ENCODE measurements at regions not wholly inside any gene's neighbourhood (a gene's known extent, or its start where the extent isn't known, plus 50 kb on each side); places are given as distances from the start of the nearest gene placed in this dataset.
"Not testable (repeated sequence)": the region's sequence is repeated elsewhere in the genome, so short reads cannot be mapped to it uniquely, and the experiment has no call there.

DNA sequence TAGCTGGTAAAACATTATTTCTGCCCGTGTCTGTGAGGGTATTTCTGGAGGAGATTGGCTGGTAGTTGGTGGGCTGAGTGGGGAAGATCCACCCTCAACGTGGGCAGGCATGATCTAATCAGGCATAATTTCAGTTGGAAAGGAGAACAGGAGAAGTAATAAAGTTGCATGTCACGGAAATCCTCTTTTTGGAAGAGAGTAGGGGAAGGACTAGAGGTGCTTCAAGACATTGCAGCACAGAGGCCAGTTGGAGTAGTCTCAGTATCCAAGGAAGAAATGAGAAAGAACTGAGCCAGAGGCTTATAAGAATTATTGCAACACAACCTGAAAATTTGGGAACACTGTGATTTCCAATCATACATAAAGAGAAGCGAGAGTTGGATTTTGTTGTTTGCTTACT, 1155.1 kb downstream of the FAM181B start:
- H3K9me3 ChIP-seq (replicated peaks in 1 of 11): no peaks in the 10 kb centered on the region
- H3K27me3 ChIP-seq: no peaks in the 10 kb centered on the region
- no peaks in the 10 kb centered on the region for H3K4me1 ChIP-seq
- no peak overlapping the region for H3K9ac ChIP-seq
- no peaks in the 10 kb centered on the region for H4K20me1 ChIP-seq
- no peaks in the 10 kb centered on the region for H3K36me3 ChIP-seq
- H3K4me2 ChIP-seq: no peak overlapping the region
- H3K27ac ChIP-seq: no peak overlapping the region
- no peak overlapping the region for H3K4me3 ChIP-seq
- TF ChIP-seq Cebpa-rat (IDR thresholded peaks at IDR 0.05): no peak; a peak in 1 of 22 replicates

DNA sequence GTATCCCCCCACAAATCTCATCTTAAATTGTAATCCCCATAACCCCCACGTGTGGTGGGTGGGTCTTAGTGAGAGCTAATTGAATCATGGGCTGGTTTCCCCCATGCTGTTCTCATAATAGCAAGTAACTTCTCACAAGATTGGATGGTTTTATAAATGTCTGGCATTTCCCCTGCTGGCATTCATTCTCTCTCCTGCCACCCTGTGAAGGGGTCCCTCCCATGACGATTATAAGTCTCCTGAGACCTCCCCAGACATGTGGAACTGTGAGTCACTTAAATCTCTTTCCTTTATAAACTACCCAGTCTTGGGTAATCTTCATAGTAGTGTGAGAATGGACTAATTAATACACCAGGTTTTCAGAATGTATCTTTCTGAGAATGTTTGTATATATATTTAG, 1159.4 kb downstream of the FAM181B start:
- Histone ChIP-seq H3K36me3 (no peaks in the 10 kb centered on the region), H3K4me1 (no peaks in the 10 kb centered on the region), H4K20me1 (no peaks in the 10 kb centered on the region), H3K9me3 (replicated peaks in 1 of 11) (no peaks in the 10 kb centered on the region), H3K4me3 (no peak overlapping the region), H3K4me2 (no peak overlapping the region), H3K27ac (no peak overlapping the region), H3K9ac (no peak overlapping the region), H3K27me3 (no peaks in the 10 kb centered on the region)
- TF ChIP-seq Cebpa-rat (IDR thresholded peaks at IDR 0.05): no peak

DNA sequence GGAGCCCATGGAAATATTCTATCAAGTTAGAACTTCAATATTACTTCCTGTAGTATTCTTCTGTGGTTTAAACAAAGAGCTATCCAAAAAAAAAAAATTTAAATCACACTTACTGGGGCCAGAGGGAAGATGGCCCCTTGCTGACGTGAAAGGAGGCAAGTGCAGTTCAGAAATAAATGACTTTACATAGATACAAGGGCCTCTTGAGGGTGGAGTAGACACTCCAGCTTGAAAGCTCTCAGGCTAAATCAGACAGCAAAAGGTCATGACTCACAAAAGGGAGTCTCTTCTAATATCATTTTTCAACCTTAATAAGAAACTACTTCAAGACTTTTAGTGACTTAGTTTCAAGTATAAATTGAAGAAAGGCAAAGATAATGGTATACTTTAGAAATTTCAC, 1160.3 kb downstream of the FAM181B start:
- Histone ChIP-seq H3K4me1 (no peaks in the 10 kb centered on the region), H3K9ac (no peak overlapping the region), H3K9me3 (replicated peaks in 1 of 11) (no peaks in the 10 kb centered on the region), H4K20me1 (no peaks in the 10 kb centered on the region), H3K36me3 (no peaks in the 10 kb centered on the region), H3K4me3 (no peak overlapping the region), H3K27ac (no peak overlapping the region), H3K4me2 (no peak overlapping the region), H3K27me3 (no peaks in the 10 kb centered on the region)
- TF ChIP-seq Cebpa-rat (IDR thresholded peaks at IDR 0.05): no peak

DNA sequence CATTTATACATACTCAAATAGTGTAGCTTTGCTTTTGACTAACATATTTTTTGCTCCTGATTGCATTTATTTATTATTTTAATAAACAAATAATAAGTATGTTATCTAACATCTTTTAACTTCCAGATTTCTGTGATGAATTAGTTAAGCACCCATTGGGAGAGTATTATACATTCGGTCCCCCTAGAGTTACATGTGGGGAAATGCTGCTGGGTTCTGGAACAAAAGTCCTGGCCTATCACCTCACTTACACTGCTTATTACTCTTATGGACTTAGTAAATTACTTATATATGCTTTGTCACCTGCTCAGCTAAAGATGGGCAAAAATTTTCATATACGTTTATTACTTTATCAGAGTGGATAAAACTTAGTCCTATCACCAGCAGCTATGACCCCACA, 1163.0 kb downstream of the FAM181B start:
- TF ChIP-seq Cebpa-rat (IDR thresholded peaks at IDR 0.05): no peak
- H3K4me2 ChIP-seq: no peak overlapping the region
- no peaks in the 10 kb centered on the region for H3K27me3 ChIP-seq
- H3K36me3 ChIP-seq: no peaks in the 10 kb centered on the region
- no peaks in the 10 kb centered on the region for H4K20me1 ChIP-seq
- no peak overlapping the region for H3K9ac ChIP-seq
- H3K9me3 ChIP-seq (replicated peaks in 1 of 11): no peaks in the 10 kb centered on the region
- no peak overlapping the region for H3K27ac ChIP-seq
- H3K4me3 ChIP-seq: no peak overlapping the region
- H3K4me1 ChIP-seq: no peaks in the 10 kb centered on the region

DNA sequence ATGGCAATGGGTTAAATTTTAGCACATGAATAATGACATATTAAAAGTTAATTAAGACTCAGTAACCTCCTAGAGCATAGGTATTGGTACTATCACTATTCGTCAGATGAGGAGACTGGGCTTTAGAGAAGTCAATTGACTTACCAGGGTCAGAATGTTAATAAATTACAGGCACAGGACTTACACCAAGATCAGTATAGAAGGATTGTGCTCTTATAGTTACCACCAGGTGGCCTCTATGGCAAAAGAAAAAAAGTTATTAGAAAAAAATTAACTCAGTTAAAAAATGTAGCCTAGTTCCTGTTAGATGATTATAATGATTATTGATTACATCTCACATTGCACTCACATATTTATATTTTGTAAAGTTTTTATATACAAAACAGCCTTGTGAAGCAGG, 1163.7 kb downstream of the FAM181B start:
- Histone ChIP-seq H3K27me3 (no peaks in the 10 kb centered on the region), H3K4me3 (no peak overlapping the region), H3K36me3 (no peaks in the 10 kb centered on the region), H3K4me1 (no peaks in the 10 kb centered on the region), H4K20me1 (no peaks in the 10 kb centered on the region), H3K9me3 (replicated peaks in 1 of 11) (no peaks in the 10 kb centered on the region), H3K9ac (no peak overlapping the region), H3K27ac (no peak overlapping the region), H3K4me2 (no peak overlapping the region)
- no peak for TF ChIP-seq Cebpa-rat (IDR thresholded peaks at IDR 0.05)

DNA sequence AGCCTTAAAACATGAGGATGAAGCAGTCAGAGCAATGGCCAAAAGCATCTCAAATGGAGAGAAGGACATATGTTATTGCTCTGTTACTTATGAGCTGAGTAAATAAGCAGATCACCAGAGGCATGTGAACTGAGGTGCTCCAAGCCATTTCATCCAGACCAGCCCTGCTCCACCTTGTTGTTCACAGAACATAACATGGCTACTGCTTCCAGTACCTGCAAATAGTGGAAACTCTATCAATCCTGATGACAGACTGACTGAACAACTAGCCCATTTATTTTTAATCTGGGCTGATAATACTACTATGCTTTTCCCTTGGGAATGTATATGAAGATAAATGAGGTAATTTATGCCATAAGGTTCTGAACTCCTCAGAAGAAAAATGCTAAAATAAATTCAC, 1164.7 kb downstream of the FAM181B start:
- Histone ChIP-seq H3K4me3 (no peak overlapping the region), H4K20me1 (no peaks in the 10 kb centered on the region), H3K36me3 (no peaks in the 10 kb centered on the region), H3K9ac (no peak overlapping the region), H3K27me3 (no peaks in the 10 kb centered on the region), H3K4me1 (no peaks in the 10 kb centered on the region), H3K4me2 (no peak overlapping the region), H3K9me3 (replicated peaks in 1 of 11) (no peaks in the 10 kb centered on the region), H3K27ac (no peak overlapping the region)
- TF ChIP-seq Cebpa-rat (IDR thresholded peaks at IDR 0.05): no peak

DNA sequence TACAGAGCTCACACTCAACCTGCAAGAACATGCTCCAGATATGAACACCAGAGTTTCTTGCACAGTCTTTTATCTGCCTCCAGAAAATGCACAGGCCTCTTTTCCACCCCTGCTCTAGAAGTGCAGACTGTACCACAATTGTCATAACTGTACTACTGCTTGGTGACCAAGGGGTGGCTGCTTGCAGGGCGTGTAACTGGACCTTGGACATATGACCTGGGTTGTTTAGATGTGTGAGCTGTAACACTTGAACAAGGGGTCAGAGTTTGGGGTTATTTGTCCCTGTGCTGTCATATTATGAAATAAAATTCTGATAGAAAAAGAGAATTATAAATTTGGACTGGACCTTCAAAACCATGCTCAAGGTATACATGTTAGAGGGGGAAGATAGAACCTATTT, 1185.5 kb downstream of the FAM181B start:
- Histone ChIP-seq H4K20me1 (no peaks in the 10 kb centered on the region), H3K4me1 (no peaks in the 10 kb centered on the region), H3K36me3 (no peaks in the 10 kb centered on the region), H3K9ac (no peak overlapping the region), H3K4me2 (no peak overlapping the region), H3K27me3 (no peaks in the 10 kb centered on the region), H3K27ac (no peak overlapping the region), H3K9me3 (replicated peaks in 1 of 11) (no peaks in the 10 kb centered on the region), H3K4me3 (no peak overlapping the region)
- TF ChIP-seq Cebpa-rat (IDR thresholded peaks at IDR 0.05): no peak

DNA sequence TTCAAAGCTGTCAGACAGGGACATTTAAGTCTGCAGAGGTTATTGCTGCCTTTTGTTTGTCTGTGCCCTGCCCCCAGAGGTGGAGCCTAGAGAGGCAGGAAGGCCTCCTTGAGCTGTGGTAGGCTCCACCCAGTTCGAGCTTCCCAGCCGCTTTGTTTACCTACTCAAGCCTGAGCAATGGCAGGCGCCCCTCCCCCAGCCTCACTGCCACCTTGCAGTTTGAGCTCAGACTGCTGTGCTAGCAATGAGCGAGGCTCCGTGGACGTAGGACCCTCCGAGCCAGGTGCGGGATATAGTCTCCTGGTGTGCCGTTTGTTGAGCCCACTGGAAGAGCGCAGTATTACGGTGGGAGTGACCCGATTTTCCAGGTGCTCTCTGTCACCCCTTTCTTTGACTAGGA, 1193.9 kb downstream of the FAM181B start:
- not testable (repeated sequence) for H3K9ac ChIP-seq; H3K27me3 ChIP-seq; H3K4me3 ChIP-seq; H3K4me1 ChIP-seq; H4K20me1 ChIP-seq; H3K36me3 ChIP-seq; H3K4me2 ChIP-seq; H3K27ac ChIP-seq; H3K9me3 ChIP-seq (replicated peaks in 1 of 11)

DNA sequence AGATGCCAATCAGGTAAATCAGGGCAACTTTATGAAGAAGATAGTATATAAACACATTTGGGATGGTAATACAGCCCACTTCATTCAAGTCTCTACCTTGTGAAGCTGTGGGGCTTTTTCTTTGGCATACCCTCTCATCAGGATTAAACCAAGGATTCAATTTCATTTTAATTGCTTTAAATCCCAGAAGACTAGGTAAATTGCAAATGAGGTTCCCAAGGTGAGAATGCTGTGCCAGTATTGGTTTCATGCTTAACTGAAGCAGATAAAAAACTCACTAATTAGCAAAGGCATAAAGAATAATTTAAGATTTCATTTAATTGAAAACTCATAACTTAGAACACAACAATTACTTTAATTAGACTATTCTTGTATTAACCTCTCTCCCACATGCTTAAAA, 1218.1 kb downstream of the FAM181B start:
- no peak for TF ChIP-seq Cebpa-rat (IDR thresholded peaks at IDR 0.05)
- Histone ChIP-seq H3K4me1 (no peaks in the 10 kb centered on the region), H3K9ac (no peak overlapping the region), H3K4me3 (no peak overlapping the region), H3K4me2 (no peak overlapping the region), H4K20me1 (no peaks in the 10 kb centered on the region), H3K36me3 (no peaks in the 10 kb centered on the region), H3K27me3 (no peaks in the 10 kb centered on the region), H3K27ac (no peak overlapping the region), H3K9me3 (replicated peaks in 1 of 11) (no peaks in the 10 kb centered on the region)

DNA sequence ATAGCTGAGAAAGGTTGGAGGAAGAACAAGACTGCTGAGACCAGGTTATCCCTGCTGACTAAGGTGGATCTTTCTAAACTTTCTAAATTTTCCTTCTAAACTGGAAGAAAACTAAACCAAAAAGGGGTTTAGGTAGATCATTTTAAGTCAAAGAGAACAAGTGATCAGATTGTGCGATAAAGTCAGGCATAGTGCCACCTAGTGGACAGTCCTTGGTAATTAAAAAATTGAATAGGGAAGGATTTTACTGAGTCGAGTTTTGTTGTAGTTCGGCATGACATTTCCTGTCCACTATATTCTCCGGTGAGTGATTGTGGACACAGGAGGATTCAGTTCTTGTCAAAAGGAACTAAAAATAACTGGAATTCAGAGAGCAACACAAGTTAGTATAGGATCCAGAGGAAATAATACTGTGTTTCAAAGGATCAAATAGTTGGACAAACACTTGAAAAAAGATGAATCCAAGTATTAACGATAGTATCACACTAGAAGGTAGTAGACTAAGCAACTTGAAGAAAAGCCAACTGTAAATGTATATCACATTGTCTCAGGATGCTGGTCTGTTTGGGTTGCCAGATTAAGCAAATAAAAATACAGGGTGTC, 1236.4 kb downstream of the FAM181B start:
- H4K20me1 ChIP-seq: no peaks in the 10 kb centered on the region
- TF ChIP-seq Cebpa-rat (IDR thresholded peaks at IDR 0.05): no peak
- H3K9me3 ChIP-seq (replicated peaks in 1 of 11): no peaks in the 10 kb centered on the region
- H3K4me1 ChIP-seq: peaks cover 0 to 4% (median 0%) of the 10 kb centered on the region in 10 experiments; a peak in 1 of 20 replicates
- no peak overlapping the region for H3K27ac ChIP-seq
- H3K36me3 ChIP-seq: no peaks in the 10 kb centered on the region
- H3K27me3 ChIP-seq: no peaks in the 10 kb centered on the region
- H3K4me3 ChIP-seq: no peak overlapping the region
- H3K9ac ChIP-seq: no peak overlapping the region
- H3K4me2 ChIP-seq: no peak overlapping the region

Measured in BLaER1 treated with 17β-estradiol and CSF1 and Interleukin-3, amounts not matched to agents 10 nM and 100 nM (cell line).